Right hindlimb (tissue), 1 donor: ENCODE measurements at regions not wholly inside any gene's neighbourhood (a gene's known extent, or its start where the extent isn't known, plus 50 kb on each side); places are given as distances from the start of the nearest gene placed in this dataset.
A peak's percentile ranks its signal among the peaks of the same experiment; 100 is the strongest.

Experiments used
- DNase-seq: peaks from one replicate; pipeline ENCODE4 v3.0.0-alpha.2; 2018

GRCh38 chr18:7492385-7492784 lies 74.7 kb upstream of the PTPRM start:
- no peak for DNase-seq

- no peak for DNase-seq
These were observed 70.0 kb upstream of the PTPRM start for GRCh38 chr18:7497081-7497480.

- DNase-seq = no peak
These were observed 56.0 kb upstream of the PTPRM start for GRCh38 chr18:7511106-7511505.

GRCh38 chr18:7512348-7512747 lies 54.8 kb upstream of the PTPRM start:
- peak; percentile 39 for DNase-seq

- no peak for DNase-seq
These were observed 54.1 kb upstream of the PTPRM start for GRCh38 chr18:7512990-7513389.

- DNase-seq = no peak
These were observed 52.2 kb upstream of the PTPRM start for GRCh38 chr18:7514796-7515440.

GRCh38 chr18:7516266-7517117 lies 50.6 kb upstream of the PTPRM start:
- DNase-seq = no peak
